ENCODE measurements at regions not wholly inside any gene's neighbourhood (a gene's known extent, or its start where the extent isn't known, plus 50 kb on each side); places are given as distances from the start of the nearest gene placed in this dataset.
"Not testable (repeated sequence)": the region's sequence is repeated elsewhere in the genome, so short reads cannot be mapped to it uniquely, and the experiment has no call there.

- H3K27ac Mint-ChIP-seq; H3K4me3 Mint-ChIP-seq; H3K9me3 Mint-ChIP-seq; DNase-seq; ATAC-seq (replicated peaks in 1 of 2); H3K27me3 Mint-ChIP-seq (ENCODE audit: low read depth); H3K4me1 Mint-ChIP-seq (ENCODE audit: low read depth); H3K36me3 Mint-ChIP-seq (ENCODE audit: insufficient read depth in 2 of 2): not testable (repeated sequence)
Measured at GRCh38 chr3:62951880-62952279, 76.7 kb upstream of the CADPS start.

GRCh38 chr3:62954580-62954979, 79.4 kb upstream of the CADPS start:
- Mint-ChIP-seq H3K4me1 (ENCODE audit: low read depth) (no peaks in the 10 kb centered on the region), H3K4me3 (no peak overlapping the region), H3K9me3 (peaks cover 2 to 5% of the 10 kb centered on the region in 2 donors), H3K27me3 (ENCODE audit: low read depth) (no peaks in the 10 kb centered on the region), H3K27ac (no peak overlapping the region), H3K36me3 (ENCODE audit: insufficient read depth in 2 of 2) (no peaks in the 10 kb centered on the region)
- ATAC-seq (replicated peaks in 1 of 2) (no peak), DNase-seq (no peak)

DNA sequence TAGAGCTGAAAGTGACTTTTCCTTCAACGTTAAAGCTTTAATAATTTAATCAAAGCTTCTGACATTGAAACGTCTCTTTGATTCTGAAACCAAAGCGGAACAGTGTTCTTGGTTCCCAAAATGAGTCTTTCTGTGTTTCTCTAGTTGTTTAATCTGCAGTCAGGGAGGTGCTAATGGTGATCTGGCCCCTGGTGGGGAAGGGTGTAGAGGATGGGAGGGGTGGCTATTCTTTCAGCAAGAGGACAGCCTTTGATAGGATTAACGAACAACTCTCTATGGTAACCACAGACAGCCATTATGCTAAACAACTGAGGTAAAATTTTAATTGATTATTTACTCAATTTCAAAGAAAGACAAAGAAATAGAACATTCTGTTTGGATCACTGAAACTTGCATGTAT, 79.9 kb upstream of the CADPS start:
- H3K4me3 Mint-ChIP-seq = no peak overlapping the region
- no peak overlapping the region for H3K27ac Mint-ChIP-seq
- H3K36me3 Mint-ChIP-seq (ENCODE audit: insufficient read depth in 2 of 2) = no peaks in the 10 kb centered on the region
- H3K4me1 Mint-ChIP-seq (ENCODE audit: low read depth) = no peaks in the 10 kb centered on the region
- ATAC-seq (replicated peaks in 1 of 2) = no peak
- no peak for DNase-seq
- H3K27me3 Mint-ChIP-seq (ENCODE audit: low read depth) = no peaks in the 10 kb centered on the region
- peaks cover 2 to 5% of the 10 kb centered on the region in 2 donors for H3K9me3 Mint-ChIP-seq

- DNase-seq (no peak), ATAC-seq (replicated peaks in 1 of 2) (no peak)
- no peaks in the 10 kb centered on the region for H3K27me3 Mint-ChIP-seq (ENCODE audit: low read depth)
- H3K9me3 Mint-ChIP-seq = peaks cover 0 to 2% of the 10 kb centered on the region in 2 donors
- no peak overlapping the region for H3K27ac Mint-ChIP-seq
- no peaks in the 10 kb centered on the region for H3K4me1 Mint-ChIP-seq (ENCODE audit: low read depth)
- no peak overlapping the region for H3K4me3 Mint-ChIP-seq
- no peaks in the 10 kb centered on the region for H3K36me3 Mint-ChIP-seq (ENCODE audit: insufficient read depth in 2 of 2)
Measured at GRCh38 chr3:62956411-62956810, 81.2 kb upstream of the CADPS start.

DNA sequence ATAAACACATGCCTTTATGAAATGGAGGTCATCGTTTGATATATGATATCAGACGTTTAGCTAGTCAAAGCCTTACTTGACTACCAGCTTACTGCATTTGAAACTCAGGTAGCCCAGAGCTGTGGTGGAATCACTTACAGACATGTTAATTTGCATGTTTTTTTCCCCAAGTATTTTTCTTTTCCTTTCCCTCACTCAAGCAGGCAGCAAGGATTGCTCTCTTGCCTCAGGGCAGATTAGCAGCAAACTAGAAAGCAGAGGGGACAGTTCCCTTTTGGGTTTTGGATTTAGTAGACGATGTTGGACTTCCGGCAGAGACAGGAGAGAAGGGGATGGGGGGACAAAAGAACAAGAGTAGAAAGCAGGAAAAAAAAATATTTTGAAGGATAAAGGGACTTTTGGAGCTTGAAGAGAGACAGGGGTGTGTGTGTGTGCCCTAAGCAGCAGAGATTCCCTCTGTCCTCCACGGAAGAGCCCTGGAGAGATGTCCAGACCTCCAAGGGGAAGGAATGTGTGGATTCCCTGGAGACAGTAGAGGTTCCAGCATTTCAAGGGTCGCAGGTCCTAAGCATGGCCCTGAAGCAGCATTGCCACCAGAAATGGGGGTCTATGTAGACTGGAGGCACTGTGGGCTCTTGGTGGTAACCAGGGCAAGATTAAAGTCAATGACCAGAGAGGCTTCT, 86.8 kb upstream of the CADPS start:
- ATAC-seq (replicated peaks in 1 of 2) (no peak), DNase-seq (no peak)
- H3K27me3 Mint-ChIP-seq (ENCODE audit: low read depth) = no peaks in the 10 kb centered on the region
- no peak overlapping the region for H3K27ac Mint-ChIP-seq
- no peaks in the 10 kb centered on the region for H3K36me3 Mint-ChIP-seq (ENCODE audit: insufficient read depth in 2 of 2)
- H3K4me3 Mint-ChIP-seq = no peak overlapping the region
- H3K9me3 Mint-ChIP-seq = no peaks in the 10 kb centered on the region
- no peaks in the 10 kb centered on the region for H3K4me1 Mint-ChIP-seq (ENCODE audit: low read depth)

GRCh38 chr3:62962714-62963113, 87.5 kb upstream of the CADPS start:
- H3K4me1 Mint-ChIP-seq (ENCODE audit: low read depth) = no peaks in the 10 kb centered on the region
- H3K36me3 Mint-ChIP-seq (ENCODE audit: insufficient read depth in 2 of 2) = no peaks in the 10 kb centered on the region
- no peak for DNase-seq
- H3K27ac Mint-ChIP-seq = no peak overlapping the region
- H3K27me3 Mint-ChIP-seq (ENCODE audit: low read depth) = no peaks in the 10 kb centered on the region
- H3K4me3 Mint-ChIP-seq = no peak overlapping the region
- H3K9me3 Mint-ChIP-seq = no peaks in the 10 kb centered on the region
- no peak for ATAC-seq (replicated peaks in 1 of 2)

DNA sequence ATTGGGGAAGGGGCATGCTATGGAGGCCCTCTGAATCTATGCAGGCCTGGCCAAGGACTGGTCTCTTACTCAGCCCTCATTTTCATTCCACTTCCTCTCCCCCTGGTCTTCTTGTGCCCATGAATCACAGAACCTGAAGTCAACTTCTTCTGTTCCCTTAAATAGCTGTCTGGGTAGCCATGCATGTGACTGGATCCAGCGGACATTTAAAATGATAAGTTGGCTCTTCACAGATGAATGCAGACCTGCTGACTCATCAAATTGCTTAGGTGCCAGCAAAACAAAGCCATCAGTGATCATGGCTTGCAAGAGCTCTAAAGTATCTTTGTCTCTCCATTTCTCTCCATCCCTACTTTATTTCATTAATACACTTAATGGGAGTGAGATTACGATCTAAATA, 90.1 kb upstream of the CADPS start:
- H3K27ac Mint-ChIP-seq = no peak overlapping the region
- DNase-seq = no peak
- H3K9me3 Mint-ChIP-seq = no peaks in the 10 kb centered on the region
- no peak for ATAC-seq (replicated peaks in 1 of 2)
- H3K36me3 Mint-ChIP-seq (ENCODE audit: insufficient read depth in 2 of 2) = no peaks in the 10 kb centered on the region
- no peaks in the 10 kb centered on the region for H3K4me1 Mint-ChIP-seq (ENCODE audit: low read depth)
- no peaks in the 10 kb centered on the region for H3K27me3 Mint-ChIP-seq (ENCODE audit: low read depth)
- H3K4me3 Mint-ChIP-seq = no peak overlapping the region

- no peak overlapping the region for H3K4me3 Mint-ChIP-seq
- no peak overlapping the region for H3K27ac Mint-ChIP-seq
- no peaks in the 10 kb centered on the region for H3K9me3 Mint-ChIP-seq
- no peak for ATAC-seq (replicated peaks in 1 of 2)
- no peaks in the 10 kb centered on the region for H3K4me1 Mint-ChIP-seq (ENCODE audit: low read depth)
- no peaks in the 10 kb centered on the region for H3K36me3 Mint-ChIP-seq (ENCODE audit: insufficient read depth in 2 of 2)
- H3K27me3 Mint-ChIP-seq (ENCODE audit: low read depth) = no peaks in the 10 kb centered on the region
- DNase-seq = no peak
Measured at GRCh38 chr3:62968128-62968527, 92.9 kb upstream of the CADPS start.

GRCh38 chr3:62970648-62971047, 95.4 kb upstream of the CADPS start:
- Mint-ChIP-seq H3K4me3 (no peak overlapping the region), H3K27ac (no peak overlapping the region), H3K4me1 (ENCODE audit: low read depth) (no peaks in the 10 kb centered on the region), H3K36me3 (ENCODE audit: insufficient read depth in 2 of 2) (no peaks in the 10 kb centered on the region), H3K9me3 (no peaks in the 10 kb centered on the region), H3K27me3 (ENCODE audit: low read depth) (no peaks in the 10 kb centered on the region)
- no peak for DNase-seq
- no peak for ATAC-seq (replicated peaks in 1 of 2)

DNA sequence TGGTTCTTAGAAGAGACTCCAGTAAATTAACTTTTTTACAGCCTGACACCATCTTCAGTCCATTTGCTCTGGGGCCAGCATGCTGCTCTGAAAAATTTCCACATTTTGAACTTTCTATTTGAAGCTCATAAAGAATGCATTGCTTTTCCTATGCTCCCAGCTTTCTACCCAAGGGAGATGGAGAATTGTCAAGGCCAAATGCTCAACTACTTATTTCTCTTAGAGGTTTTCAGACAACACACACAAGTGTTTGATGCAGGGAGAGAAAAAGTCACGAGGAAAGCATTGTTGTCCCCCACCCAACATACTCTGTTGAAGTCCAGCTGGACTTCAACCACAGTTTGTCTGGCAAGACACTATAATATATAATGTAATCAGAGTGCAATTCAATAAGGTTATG, 100.3 kb upstream of the CADPS start:
- Mint-ChIP-seq H3K27ac (no peak overlapping the region), H3K4me1 (ENCODE audit: low read depth) (no peaks in the 10 kb centered on the region), H3K36me3 (ENCODE audit: insufficient read depth in 2 of 2) (no peaks in the 10 kb centered on the region), H3K9me3 (peaks cover 0 to 1% of the 10 kb centered on the region in 2 donors), H3K27me3 (ENCODE audit: low read depth) (no peaks in the 10 kb centered on the region), H3K4me3 (no peak overlapping the region)
- DNase-seq (no peak), ATAC-seq (replicated peaks in 1 of 2) (no peak)

GRCh38 chr3:62981962-62982361, 106.7 kb upstream of the CADPS start:
- H3K9me3 Mint-ChIP-seq = peaks cover 0 to 3% of the 10 kb centered on the region in 2 donors

GRCh38 chr3:62982795-62983455, 107.7 kb upstream of the CADPS start:
- H3K4me1 Mint-ChIP-seq (ENCODE audit: low read depth) = no peaks in the 10 kb centered on the region
- DNase-seq (no peak), ATAC-seq (replicated peaks in 1 of 2) (no peak)
- H3K27ac Mint-ChIP-seq = no peak overlapping the region
- no peak overlapping the region for H3K4me3 Mint-ChIP-seq
- peaks cover 0 to under 1% of the 10 kb centered on the region in 2 donors for H3K36me3 Mint-ChIP-seq (ENCODE audit: insufficient read depth in 2 of 2)
- H3K9me3 Mint-ChIP-seq = peaks cover 2 to 4% of the 10 kb centered on the region in 2 donors
- H3K27me3 Mint-ChIP-seq (ENCODE audit: low read depth) = no peaks in the 10 kb centered on the region

More at GRCh38 chr3:62981962-62982361, 106.7 kb upstream of the CADPS start:
- DNase-seq (no peak), ATAC-seq (replicated peaks in 1 of 2) (no peak)
- H3K27me3 Mint-ChIP-seq (ENCODE audit: low read depth) = no peaks in the 10 kb centered on the region
- H3K4me3 Mint-ChIP-seq = no peak overlapping the region
- no peaks in the 10 kb centered on the region for H3K4me1 Mint-ChIP-seq (ENCODE audit: low read depth)
- H3K36me3 Mint-ChIP-seq (ENCODE audit: insufficient read depth in 2 of 2) = no peaks in the 10 kb centered on the region
- H3K27ac Mint-ChIP-seq = no peak overlapping the region

DNA sequence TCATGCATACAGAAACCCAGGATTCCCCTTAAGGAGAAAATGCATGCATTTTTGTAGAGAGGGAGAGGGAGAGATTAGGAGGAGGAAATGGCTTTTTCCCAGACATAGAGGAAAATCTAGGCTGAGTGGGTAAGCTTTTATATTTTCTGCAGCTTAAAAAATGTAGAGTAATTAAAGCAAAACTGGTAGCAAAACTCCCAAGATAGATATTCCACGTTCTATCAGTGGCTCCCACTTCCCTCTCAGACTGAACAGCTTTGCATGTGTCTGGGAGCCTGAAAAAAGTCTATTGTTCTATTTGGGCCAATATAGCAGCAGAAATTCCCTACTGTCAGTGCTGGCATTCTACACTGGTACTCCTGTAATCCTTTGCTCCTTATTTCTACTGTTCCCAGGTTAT, 110.8 kb upstream of the CADPS start:
- no peak for ATAC-seq (replicated peaks in 1 of 2)

DNA sequence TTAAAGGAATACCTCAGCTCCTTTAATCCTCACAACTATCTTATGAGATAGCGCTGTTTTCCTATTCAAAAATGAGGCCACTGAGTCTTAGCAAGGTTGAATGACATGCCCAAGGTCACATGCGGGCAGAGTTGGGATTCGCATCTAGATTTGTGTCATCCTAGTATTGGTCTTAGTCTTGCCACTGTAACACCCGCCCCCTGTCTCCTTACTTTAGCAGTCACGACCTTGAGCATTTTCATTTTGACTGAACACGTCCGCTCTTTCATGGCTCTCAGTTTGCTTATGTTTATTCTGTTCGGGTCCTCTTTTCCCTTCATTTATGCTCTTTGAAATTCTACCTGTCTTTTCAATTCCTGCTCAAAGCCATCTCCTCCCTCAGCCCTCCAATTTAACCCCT, 112.5 kb upstream of the CADPS start:
- Mint-ChIP-seq H3K4me1 (ENCODE audit: low read depth) (no peaks in the 10 kb centered on the region), H3K4me3 (no peak overlapping the region), H3K27me3 (ENCODE audit: low read depth) (no peaks in the 10 kb centered on the region), H3K27ac (no peak overlapping the region), H3K9me3 (peaks cover 8% of the 10 kb centered on the region in 2 donors), H3K36me3 (ENCODE audit: insufficient read depth in 2 of 2) (peaks cover 1 to 3% of the 10 kb centered on the region in 2 donors)
- ATAC-seq (replicated peaks in 1 of 2) (no peak), DNase-seq (no peak)

More for the DNA sequence above, 110.8 kb upstream of the CADPS start:
- no peak for DNase-seq
- H3K27ac Mint-ChIP-seq = no peak overlapping the region
- no peak overlapping the region for H3K4me3 Mint-ChIP-seq
- H3K9me3 Mint-ChIP-seq = peaks cover 8% of the 10 kb centered on the region in 2 donors
- H3K27me3 Mint-ChIP-seq (ENCODE audit: low read depth) = no peaks in the 10 kb centered on the region
- H3K36me3 Mint-ChIP-seq (ENCODE audit: insufficient read depth in 2 of 2) = peaks cover 1 to 3% of the 10 kb centered on the region in 2 donors
- no peaks in the 10 kb centered on the region for H3K4me1 Mint-ChIP-seq (ENCODE audit: low read depth)
